ENCODE measurements at regions not wholly inside any gene's neighbourhood (a gene's known extent, or its start where the extent isn't known, plus 50 kb on each side); places are given as distances from the start of the nearest gene placed in this dataset.

- DNase-seq (ENCODE audit: low read depth, low spot score): no peak
- TF ChIP-seq CTCF (IDR thresholded peaks at IDR 0.05; ENCODE audit: insufficient read depth, low read length, missing control alignments): no peak
- ChIA-PET CTCF (no interaction called here), POLR2A (no interaction called here)
- no peak overlapping the region for H3K4me3 ChIP-seq (ENCODE audit: low read depth, low read length)
These were observed 76.0 kb upstream of the TOX2 start for GRCh38 chr20:43838703-43839060.

- ChIA-PET CTCF (no interaction called here), POLR2A (no interaction called here)
- TF ChIP-seq CTCF (IDR thresholded peaks at IDR 0.05; ENCODE audit: insufficient read depth, low read length, missing control alignments): no peak
- no peak for DNase-seq (ENCODE audit: low read depth, low spot score)
- no peak overlapping the region for H3K4me3 ChIP-seq (ENCODE audit: low read depth, low read length)
These were observed 76.6 kb upstream of the TOX2 start for GRCh38 chr20:43837856-43838702.

- no peak overlapping the region for H3K4me3 ChIP-seq (ENCODE audit: low read depth, low read length)
- TF ChIP-seq CTCF (IDR thresholded peaks at IDR 0.05; ENCODE audit: insufficient read depth, low read length, missing control alignments): no peak
- POLR2A ChIA-PET: no interaction called here
- CTCF ChIA-PET: no interaction called here
- DNase-seq (ENCODE audit: low read depth, low spot score): no peak
These were observed 77.9 kb upstream of the TOX2 start for GRCh38 chr20:43836790-43837189.

- no peak for TF ChIP-seq CTCF (IDR thresholded peaks at IDR 0.05; ENCODE audit: insufficient read depth, low read length, missing control alignments)
- no peak for DNase-seq (ENCODE audit: low read depth, low spot score)
- no peak overlapping the region for H3K4me3 ChIP-seq (ENCODE audit: low read depth, low read length)
- CTCF ChIA-PET: no interaction called here
- POLR2A ChIA-PET: no interaction called here
These were observed 78.6 kb upstream of the TOX2 start for GRCh38 chr20:43835944-43836508.

- TF ChIP-seq CTCF (IDR thresholded peaks at IDR 0.05; ENCODE audit: insufficient read depth, low read length, missing control alignments): no peak
- H3K4me3 ChIP-seq (ENCODE audit: low read depth, low read length): no peak overlapping the region
- CTCF ChIA-PET: interaction anchor here (1.4 kb wide), 1 partner anchor 11 kb away, joined by 4 read pairs; no protein-coding TSS in a partner anchor
- POLR2A ChIA-PET: no interaction called here
- DNase-seq (ENCODE audit: low read depth, low spot score): no peak
These were observed 80.9 kb upstream of the TOX2 start for GRCh38 chr20:43833511-43834395.

- ChIA-PET POLR2A (no interaction called here), CTCF (no interaction called here)
- TF ChIP-seq CTCF (IDR thresholded peaks at IDR 0.05; ENCODE audit: insufficient read depth, low read length, missing control alignments): no peak
- no peak for DNase-seq (ENCODE audit: low read depth, low spot score)
- no peak overlapping the region for H3K4me3 ChIP-seq (ENCODE audit: low read depth, low read length)
These were observed 81.7 kb upstream of the TOX2 start for GRCh38 chr20:43832961-43833360.
